ENCODE measurements at regions not wholly inside any gene's neighbourhood (a gene's known extent, or its start where the extent isn't known, plus 50 kb on each side); places are given as distances from the start of the nearest gene placed in this dataset.

DNA sequence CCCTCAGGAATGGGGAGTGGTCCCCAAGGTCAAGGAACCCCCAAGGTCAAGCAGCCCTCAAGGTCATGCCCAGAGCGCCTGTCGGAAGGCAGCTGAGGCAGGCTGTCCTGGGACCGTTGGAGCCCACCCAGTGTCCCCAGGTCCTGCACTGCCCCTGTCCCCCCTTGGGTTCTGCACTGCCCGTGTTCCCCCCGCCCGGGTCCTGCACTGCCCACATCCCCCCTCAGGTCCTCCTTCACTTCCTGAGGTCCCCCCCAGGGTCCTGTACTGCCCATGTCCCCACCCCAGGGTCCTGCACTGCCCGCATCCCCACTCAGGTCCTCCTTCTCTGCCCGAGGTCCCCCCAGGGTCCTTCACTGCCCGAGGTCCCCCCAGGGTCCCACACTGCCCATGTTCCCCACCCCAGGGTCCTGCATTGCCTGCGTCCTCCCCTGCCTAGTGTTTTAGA lies 1073.0 kb downstream of the BRD1 start:
- peaks cover 0 to 39% (median 0%) of the 10 kb centered on the region in 3 donors for H3K9me3 ChIP-seq (ENCODE audit: control extremely low read depth in 1 of 3, control insufficient read depth in 2 of 3, insufficient read depth in 1 of 3, low read length in 2 of 3)
- Mint-ChIP-seq H3K4me1 (no peaks in the 10 kb centered on the region), H3K9me3 (ENCODE audit: insufficient read depth) (no peaks in the 10 kb centered on the region), H3K4me3 (no peak overlapping the region), H3K27ac (no peak overlapping the region), H3K27me3 (peaks cover 4% of the 10 kb centered on the region)
- H3K27ac ChIP-seq (ENCODE audit: low read length in 2 of 2): no peak overlapping the region
- no peak overlapping the region for H3K9ac ChIP-seq (ENCODE audit: low read length)
- ATAC-seq (ENCODE audit: low read depth): no peak
- H3K4me2 ChIP-seq (replicated peaks; ENCODE audit: low read depth, low read length, poor library complexity, severe bottlenecking): no peak overlapping the region
- H3K4me3 ChIP-seq (ENCODE audit: control extremely low read depth in 1 of 5, extremely low read depth in 1 of 5, insufficient read depth in 1 of 5, low read depth in 2 of 5, low read length in 4 of 5): no peak overlapping the region
- TF ChIP-seq, protein P1, sequence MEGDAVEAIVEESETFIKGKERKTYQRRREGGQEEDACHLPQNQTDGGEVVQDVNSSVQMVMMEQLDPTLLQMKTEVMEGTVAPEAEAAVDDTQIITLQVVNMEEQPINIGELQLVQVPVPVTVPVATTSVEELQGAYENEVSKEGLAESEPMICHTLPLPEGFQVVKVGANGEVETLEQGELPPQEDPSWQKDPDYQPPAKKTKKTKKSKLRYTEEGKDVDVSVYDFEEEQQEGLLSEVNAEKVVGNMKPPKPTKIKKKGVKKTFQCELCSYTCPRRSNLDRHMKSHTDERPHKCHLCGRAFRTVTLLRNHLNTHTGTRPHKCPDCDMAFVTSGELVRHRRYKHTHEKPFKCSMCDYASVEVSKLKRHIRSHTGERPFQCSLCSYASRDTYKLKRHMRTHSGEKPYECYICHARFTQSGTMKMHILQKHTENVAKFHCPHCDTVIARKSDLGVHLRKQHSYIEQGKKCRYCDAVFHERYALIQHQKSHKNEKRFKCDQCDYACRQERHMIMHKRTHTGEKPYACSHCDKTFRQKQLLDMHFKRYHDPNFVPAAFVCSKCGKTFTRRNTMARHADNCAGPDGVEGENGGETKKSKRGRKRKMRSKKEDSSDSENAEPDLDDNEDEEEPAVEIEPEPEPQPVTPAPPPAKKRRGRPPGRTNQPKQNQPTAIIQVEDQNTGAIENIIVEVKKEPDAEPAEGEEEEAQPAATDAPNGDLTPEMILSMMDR (IDR thresholded peaks at IDR 0.05): no peak
- no peak for TF ChIP-seq EZH2 (IDR thresholded peaks at IDR 0.05; ENCODE audit: borderline replicate concordance, insufficient read depth, low read depth, low read length, poor library complexity, severe bottlenecking)
- ChIA-PET CTCF (no interaction called here), POLR2A (no interaction called here)
- DNase-seq: no peak
- H4K20me1 ChIP-seq (ENCODE audit: control insufficient read depth, insufficient read depth, low read length, poor library complexity, severe bottlenecking): no peaks in the 10 kb centered on the region
- 89% methylated on average over 7 of the region's 10 CpGs for WGBS (ENCODE audit: insufficient coverage)
- H3K36me3 ChIP-seq (replicated peaks in 1 of 2; ENCODE audit: control extremely low read depth in 1 of 2, control insufficient read depth in 1 of 2, extremely low read depth in 1 of 2, insufficient read depth in 2 of 2, low read length in 1 of 2): no peaks in the 10 kb centered on the region
- no peaks in the 10 kb centered on the region for H3K79me2 ChIP-seq (ENCODE audit: control insufficient read depth, insufficient read depth, low read length)
- H3K4me1 ChIP-seq (ENCODE audit: control insufficient read depth in 2 of 2, insufficient read depth in 2 of 2, low read length in 2 of 2): no peaks in the 10 kb centered on the region
- no peak overlapping the region for H2AFZ ChIP-seq (ENCODE audit: insufficient read depth, low read depth, low read length, poor library complexity, severe bottlenecking)
- intact Hi-C loops (cut with micrococcal nuclease): no loop called here
- no peaks in the 10 kb centered on the region for H3K27me3 ChIP-seq (replicated peaks in 1 of 4; ENCODE audit: control extremely low read depth in 1 of 4, control insufficient read depth in 3 of 4, insufficient read depth in 4 of 4, low read length in 3 of 4)

DNA sequence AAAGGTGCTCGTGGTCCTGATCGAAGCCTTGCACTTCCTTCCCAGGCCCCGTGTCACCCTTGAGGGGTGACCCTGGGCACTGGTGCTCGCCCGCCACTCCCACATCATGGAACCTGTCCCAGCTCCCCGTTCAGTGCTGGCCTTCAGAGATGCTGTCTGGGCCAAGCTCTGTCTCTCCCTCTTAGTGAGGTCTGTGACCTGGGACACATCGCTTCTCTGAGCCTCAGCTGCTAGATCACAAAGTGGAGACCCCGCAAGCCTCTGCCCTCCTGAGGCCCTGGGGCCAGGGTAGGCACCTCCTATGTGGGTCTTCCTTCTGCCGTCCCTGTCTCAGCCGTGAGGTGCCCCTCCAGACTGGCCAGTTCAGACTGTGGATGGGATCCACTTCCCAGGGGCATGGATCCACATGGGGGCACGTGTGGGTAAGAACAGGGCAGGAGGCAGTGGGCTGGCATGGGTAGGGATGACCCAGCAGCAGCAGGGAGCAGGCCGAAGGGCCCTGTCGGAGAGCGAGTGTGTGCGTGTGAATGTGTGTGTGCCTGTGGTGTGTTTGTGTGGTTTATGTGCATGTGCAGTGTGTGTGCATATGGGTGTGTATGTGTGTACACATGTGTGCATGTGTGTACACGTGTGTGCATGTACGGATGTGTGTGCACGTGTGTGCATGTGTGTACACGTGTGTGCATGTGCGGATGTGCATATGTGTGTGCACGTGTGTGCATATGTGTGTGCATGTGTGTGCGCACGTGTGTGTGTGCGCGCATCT lies 1073.7 kb downstream of the BRD1 start:
- POLR2A ChIA-PET: no interaction called here
- Histone ChIP-seq H3K36me3 (replicated peaks in 1 of 2; ENCODE audit: control extremely low read depth in 1 of 2, control insufficient read depth in 1 of 2, extremely low read depth in 1 of 2, insufficient read depth in 2 of 2, low read length in 1 of 2) (no peaks in the 10 kb centered on the region), H3K4me2 (replicated peaks; ENCODE audit: low read depth, low read length, poor library complexity, severe bottlenecking) (no peak overlapping the region), H3K9ac (ENCODE audit: low read length) (no peak overlapping the region), H3K9me3 (ENCODE audit: control extremely low read depth in 1 of 3, control insufficient read depth in 2 of 3, insufficient read depth in 1 of 3, low read length in 2 of 3) (peaks cover 0 to 41% (median 0%) of the 10 kb centered on the region in 3 donors), H3K27ac (ENCODE audit: low read length in 2 of 2) (no peak overlapping the region), H3K4me3 (ENCODE audit: control extremely low read depth in 1 of 5, extremely low read depth in 1 of 5, insufficient read depth in 1 of 5, low read depth in 2 of 5, low read length in 4 of 5) (no peak overlapping the region), H3K79me2 (ENCODE audit: control insufficient read depth, insufficient read depth, low read length) (no peaks in the 10 kb centered on the region), H2AFZ (ENCODE audit: insufficient read depth, low read depth, low read length, poor library complexity, severe bottlenecking) (no peak overlapping the region), H3K27me3 (replicated peaks in 1 of 4; ENCODE audit: control extremely low read depth in 1 of 4, control insufficient read depth in 3 of 4, insufficient read depth in 4 of 4, low read length in 3 of 4) (no peaks in the 10 kb centered on the region), H3K4me1 (ENCODE audit: control insufficient read depth in 2 of 2, insufficient read depth in 2 of 2, low read length in 2 of 2) (no peaks in the 10 kb centered on the region), H4K20me1 (ENCODE audit: control insufficient read depth, insufficient read depth, low read length, poor library complexity, severe bottlenecking) (no peaks in the 10 kb centered on the region)
- DNase-seq: no peak
- Mint-ChIP-seq H3K27me3 (peaks cover 4% of the 10 kb centered on the region), H3K4me1 (no peaks in the 10 kb centered on the region), H3K4me3 (no peak overlapping the region), H3K9me3 (ENCODE audit: insufficient read depth) (no peaks in the 10 kb centered on the region), H3K27ac (no peak overlapping the region)
- ATAC-seq (ENCODE audit: low read depth): no peak
- CTCF ChIA-PET: no interaction called here
- 90% methylated on average over 15 of the region's 25 CpGs for WGBS (ENCODE audit: insufficient coverage)
- intact Hi-C loops (cut with micrococcal nuclease): no loop called here
- TF ChIP-seq, protein P1 (IDR thresholded peaks at IDR 0.05): no peak
- no peak for TF ChIP-seq EZH2 (IDR thresholded peaks at IDR 0.05; ENCODE audit: borderline replicate concordance, insufficient read depth, low read depth, low read length, poor library complexity, severe bottlenecking)
